ENCODE measurements at regions not wholly inside any gene's neighbourhood (a gene's known extent, or its start where the extent isn't known, plus 50 kb on each side); places are given as distances from the start of the nearest gene placed in this dataset.

- Histone ChIP-seq H3K36me3 (no peaks in the 10 kb centered on the region), H3K9me3 (no peaks in the 10 kb centered on the region), H3K4me3 (no peak overlapping the region), H3K4me1 (no peaks in the 10 kb centered on the region), H3K27me3 (no peaks in the 10 kb centered on the region), H3K27ac (no peak overlapping the region)
- ATAC-seq (no peak), FAIRE-seq (no peak), DNase-seq (no peak)
- TF ChIP-seq, protein P1, sequence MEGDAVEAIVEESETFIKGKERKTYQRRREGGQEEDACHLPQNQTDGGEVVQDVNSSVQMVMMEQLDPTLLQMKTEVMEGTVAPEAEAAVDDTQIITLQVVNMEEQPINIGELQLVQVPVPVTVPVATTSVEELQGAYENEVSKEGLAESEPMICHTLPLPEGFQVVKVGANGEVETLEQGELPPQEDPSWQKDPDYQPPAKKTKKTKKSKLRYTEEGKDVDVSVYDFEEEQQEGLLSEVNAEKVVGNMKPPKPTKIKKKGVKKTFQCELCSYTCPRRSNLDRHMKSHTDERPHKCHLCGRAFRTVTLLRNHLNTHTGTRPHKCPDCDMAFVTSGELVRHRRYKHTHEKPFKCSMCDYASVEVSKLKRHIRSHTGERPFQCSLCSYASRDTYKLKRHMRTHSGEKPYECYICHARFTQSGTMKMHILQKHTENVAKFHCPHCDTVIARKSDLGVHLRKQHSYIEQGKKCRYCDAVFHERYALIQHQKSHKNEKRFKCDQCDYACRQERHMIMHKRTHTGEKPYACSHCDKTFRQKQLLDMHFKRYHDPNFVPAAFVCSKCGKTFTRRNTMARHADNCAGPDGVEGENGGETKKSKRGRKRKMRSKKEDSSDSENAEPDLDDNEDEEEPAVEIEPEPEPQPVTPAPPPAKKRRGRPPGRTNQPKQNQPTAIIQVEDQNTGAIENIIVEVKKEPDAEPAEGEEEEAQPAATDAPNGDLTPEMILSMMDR (IDR thresholded peaks at IDR 0.05): no peak
- 53 to 66% methylated on average over 2 of the region's 2 CpGs for WGBS, 2 donors
- intact Hi-C loops (cut with DNase I): no loop called here
Observed at GRCh38 chr2:81835321-81836000, 1530.9 kb upstream of the LRRTM1 start.

- DNase-seq: no peak
- Histone ChIP-seq H3K4me3 (no peak overlapping the region), H3K36me3 (no peaks in the 10 kb centered on the region), H3K27ac (no peak overlapping the region), H3K4me1 (no peaks in the 10 kb centered on the region), H3K27me3 (no peaks in the 10 kb centered on the region), H3K9me3 (no peaks in the 10 kb centered on the region)
- intact Hi-C loops (cut with DNase I): no loop called here
- ATAC-seq: no peak
- TF ChIP-seq, protein P1 (IDR thresholded peaks at IDR 0.05): no peak
- no peak for FAIRE-seq
- WGBS, 2 donors: 49 to 59% methylated on average over 3 of the region's 3 CpGs
Observed at GRCh38 chr2:81786811-81787210, 1482.3 kb upstream of the LRRTM1 start.

- no peak for DNase-seq
- WGBS, 2 donors: 46 to 60% methylated on average over 5 of the region's 5 CpGs
- H3K27me3 ChIP-seq: no peaks in the 10 kb centered on the region
- H3K9me3 ChIP-seq: no peaks in the 10 kb centered on the region
- H3K36me3 ChIP-seq: no peaks in the 10 kb centered on the region
- TF ChIP-seq, protein P1 (IDR thresholded peaks at IDR 0.05): no peak
- no peak for ATAC-seq
- H3K4me1 ChIP-seq: no peaks in the 10 kb centered on the region
- no peak overlapping the region for H3K27ac ChIP-seq
- no peak for FAIRE-seq
- intact Hi-C loops (cut with DNase I): no loop called here
- H3K4me3 ChIP-seq: no peak overlapping the region
Observed at GRCh38 chr2:81767187-81767912, 1462.8 kb upstream of the LRRTM1 start.

DNA sequence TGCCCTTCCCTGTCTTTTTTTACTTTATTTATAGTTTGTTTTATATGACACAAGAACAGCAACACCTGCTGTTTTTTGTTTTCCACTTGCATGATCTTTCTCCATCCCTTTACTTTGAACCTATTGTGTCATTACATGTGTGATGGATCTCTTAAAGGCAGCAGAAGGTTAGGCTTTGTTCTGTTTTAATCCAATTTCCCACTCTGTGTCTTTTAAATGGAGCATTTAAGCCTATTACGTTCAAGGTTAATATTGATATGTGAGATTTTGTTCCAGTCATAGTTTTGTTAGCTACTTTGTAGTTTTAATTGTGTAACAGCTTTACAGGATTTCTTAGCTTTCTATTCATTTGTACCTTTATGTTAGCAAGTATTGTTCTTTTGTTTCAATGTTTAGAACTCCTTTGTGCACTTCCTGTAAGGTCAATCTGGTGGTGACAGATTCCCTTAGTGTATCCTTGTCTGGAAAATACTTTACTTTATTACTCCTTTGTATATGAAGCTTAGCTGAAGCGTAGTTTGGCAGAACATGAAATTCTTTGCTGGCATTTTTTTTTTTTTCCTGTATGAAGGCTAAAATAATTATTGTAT, 1443.0 kb upstream of the LRRTM1 start:
- no peaks in the 10 kb centered on the region for H3K27me3 ChIP-seq
- no peaks in the 10 kb centered on the region for H3K4me1 ChIP-seq
- intact Hi-C loops (cut with DNase I): no loop called here
- H3K9me3 ChIP-seq: no peaks in the 10 kb centered on the region
- TF ChIP-seq, protein P1 (IDR thresholded peaks at IDR 0.05): no peak
- H3K36me3 ChIP-seq: no peaks in the 10 kb centered on the region
- H3K27ac ChIP-seq: no peak overlapping the region
- DNase-seq: no peak
- no peak for ATAC-seq
- no peak overlapping the region for H3K4me3 ChIP-seq
- FAIRE-seq: no peak
- 51 to 67% methylated on average over 2 of the region's 2 CpGs for WGBS, 2 donors

DNA sequence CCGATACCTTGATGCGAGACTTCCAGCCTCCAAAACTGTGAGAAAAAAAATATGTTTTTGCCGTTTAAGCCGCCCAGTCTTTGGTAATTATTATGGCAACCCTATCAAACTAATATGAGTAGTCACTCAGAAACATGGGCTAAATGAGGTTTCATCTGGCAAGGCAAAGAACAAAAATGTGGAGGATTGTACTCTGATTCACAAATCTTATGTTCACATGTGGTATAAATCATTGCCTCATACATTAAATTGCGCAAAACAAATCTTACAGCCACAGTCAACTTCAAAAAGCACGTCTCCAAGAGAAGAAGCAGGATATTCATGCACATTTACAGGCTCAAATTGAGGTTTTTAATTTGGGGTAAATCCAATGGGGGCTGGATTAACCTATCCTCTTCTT, 1435.4 kb upstream of the LRRTM1 start:
- no peak overlapping the region for H3K4me3 ChIP-seq
- DNase-seq: no peak
- FAIRE-seq: no peak
- H3K9me3 ChIP-seq: no peaks in the 10 kb centered on the region
- no peaks in the 10 kb centered on the region for H3K27me3 ChIP-seq
- H3K4me1 ChIP-seq: no peaks in the 10 kb centered on the region
- H3K36me3 ChIP-seq: no peaks in the 10 kb centered on the region
- no peak for ATAC-seq
- TF ChIP-seq, protein P1 (IDR thresholded peaks at IDR 0.05): no peak
- intact Hi-C loops (cut with DNase I): no loop called here
- 76 to 79% methylated on average over 6 of the region's 6 CpGs for WGBS, 2 donors
- H3K27ac ChIP-seq: no peak overlapping the region

All from pancreas (tissue), 10 donors.